Loucy (cell line): ENCODE measurements at regions not wholly inside any gene's neighbourhood (a gene's known extent, or its start where the extent isn't known, plus 50 kb on each side); places are given as distances from the start of the nearest gene placed in this dataset.

Experiments used
- CTCF ChIP-seq: fragments of 200-600 bp; sonication (generic); conservative IDR thresholded peaks from 2 replicates; pipeline ENCODE4 v1.5.1; 2014; ENCODE audit warnings: mild to moderate bottlenecking, antibody characterized with exemption, low read length
- EZH2phosphoT487 ChIP-seq: fragments of 200-600 bp; IDR thresholded peaks from 2 replicates; pipeline ENCODE4 v1.6.1; 2018; ENCODE audit warnings: antibody characterized with exemption, mild to moderate bottlenecking, moderate library complexity, borderline replicate concordance

GRCh38 chr6:139584599-139584998 is 210.2 kb upstream of the CITED2 start:
- TF ChIP-seq CTCF (no peak), EZH2phosphoT487 (no peak)
